PC-9 (cell line): ENCODE measurements at regions not wholly inside any gene's neighbourhood (a gene's known extent, or its start where the extent isn't known, plus 50 kb on each side); places are given as distances from the start of the nearest gene placed in this dataset.

Experiments used
- CTCF ChIP-seq: fragments of 200-600 bp; sonication (generic); conservative IDR thresholded peaks from 2 replicates; pipeline ENCODE4 v1.6.1; 2017; ENCODE audit warnings: mixed run types, antibody characterized with exemption, mild to moderate bottlenecking, moderate library complexity
- EZH2 ChIP-seq: fragments of 200-600 bp; sonication (generic); IDR thresholded peaks from 2 replicates; pipeline ENCODE4 v1.8.0; 2017; ENCODE audit warnings: antibody characterized with exemption, low read depth

GRCh38 chr11:81301166-81301830 is 1432.4 kb downstream of the FAM181B start:
- no peak for TF ChIP-seq CTCF
- TF ChIP-seq EZH2, result no peak
